NCI-H69 (cell line): ENCODE measurements at regions not wholly inside any gene's neighbourhood (a gene's known extent, or its start where the extent isn't known, plus 50 kb on each side); places are given as distances from the start of the nearest gene placed in this dataset.
"Not testable (repeated sequence)": the region's sequence is repeated elsewhere in the genome, so short reads cannot be mapped to it uniquely, and the experiment has no call there.

Experiments used
- DNase-seq: peaks from one replicate; lab custom pipeline; 2025; lab: John Stamatoyannopoulos, UW

DNA sequence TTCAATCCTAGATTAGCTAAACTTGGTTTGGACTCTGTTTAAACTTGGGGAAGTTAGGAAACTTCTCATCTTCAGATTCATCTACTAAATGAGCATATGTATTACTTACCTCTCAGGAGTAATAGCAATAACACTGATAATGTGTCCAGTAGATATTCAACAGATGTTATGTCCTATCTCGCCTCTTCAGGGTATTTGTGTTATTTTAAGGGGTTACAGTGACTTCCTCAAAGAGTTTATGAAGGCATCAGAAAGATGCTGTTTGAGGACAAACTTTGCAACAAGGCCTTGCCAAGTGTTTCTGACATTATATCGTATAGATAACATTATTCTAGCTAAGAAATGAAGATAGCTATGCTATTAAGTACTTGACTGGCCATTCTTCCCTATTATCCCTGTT is 522.3 kb downstream of the IGSF11 start:
- DNase-seq: no peak

DNA sequence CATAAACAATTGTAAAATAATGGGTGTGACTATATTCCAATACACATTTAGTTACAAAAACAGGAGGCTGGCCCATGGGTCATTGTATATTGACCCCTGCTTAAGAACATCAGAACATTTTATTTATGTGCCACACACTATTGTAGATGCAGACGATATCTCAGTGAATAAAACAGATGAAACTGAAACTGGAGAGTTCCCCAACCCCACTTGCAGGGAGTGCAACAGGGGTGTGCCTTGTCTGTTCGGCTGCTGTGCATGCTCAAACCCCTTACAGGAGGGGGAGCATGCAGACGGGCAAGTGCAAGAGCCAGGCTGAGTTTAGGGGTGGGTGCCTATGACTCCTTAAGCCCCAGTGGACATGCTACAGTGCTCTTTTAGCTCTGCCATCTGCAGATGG is 509.6 kb downstream of the IGSF11 start:
- no peak for DNase-seq

- DNase-seq: no peak
Measured at GRCh38 chr3:118526758-118527513, 507.7 kb downstream of the IGSF11 start.

- no peak for DNase-seq
Measured at GRCh38 chr3:118527514-118528044, 507.1 kb downstream of the IGSF11 start.

- no peak for DNase-seq
Measured at GRCh38 chr3:118529554-118529953, 505.1 kb downstream of the IGSF11 start.

GRCh38 chr3:118530350-118530922 is 504.2 kb downstream of the IGSF11 start:
- DNase-seq: no peak

- DNase-seq: not testable (repeated sequence)
Measured at GRCh38 chr3:118530927-118531356, 503.7 kb downstream of the IGSF11 start.

DNA sequence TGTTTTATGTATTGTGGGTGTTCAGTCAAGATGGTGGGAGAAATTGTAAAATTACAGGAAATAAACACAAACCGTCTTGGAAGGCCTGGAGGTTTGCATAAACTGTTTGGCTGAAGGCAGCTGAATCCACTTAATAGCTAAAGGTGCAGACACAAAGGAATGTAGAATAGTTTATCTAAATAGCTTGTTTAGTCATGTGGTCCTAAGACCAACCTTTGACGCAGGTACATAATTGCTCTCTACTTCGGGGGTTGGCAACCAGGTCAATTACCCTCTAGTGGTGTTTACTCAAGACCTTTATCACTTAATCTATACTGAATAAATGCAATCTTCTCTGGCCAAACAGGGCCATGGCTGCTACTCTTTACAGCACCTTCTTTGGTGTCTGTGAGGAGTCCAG is 502.8 kb downstream of the IGSF11 start:
- DNase-seq: no peak

GRCh38 chr3:118533676-118534075 is 501.0 kb downstream of the IGSF11 start:
- no peak for DNase-seq

DNA sequence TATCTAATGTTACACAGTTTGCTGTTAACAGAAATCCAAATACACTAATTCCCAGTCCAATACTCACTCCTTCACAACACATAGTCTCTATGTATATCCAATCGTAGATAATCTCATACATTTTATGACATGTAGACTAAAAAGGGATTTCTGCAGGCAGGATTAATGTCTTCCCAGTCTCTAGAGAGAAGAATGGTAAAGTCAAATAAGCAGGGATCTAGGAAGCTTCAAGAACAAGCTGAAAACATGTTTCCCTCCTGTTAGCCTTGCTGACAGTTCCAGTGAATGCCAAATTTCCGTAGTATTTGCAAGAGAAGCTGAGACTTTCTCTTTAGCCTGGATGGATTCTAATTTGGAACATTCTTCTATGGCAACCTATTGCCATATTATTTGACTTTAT is 500.1 kb downstream of the IGSF11 start:
- no peak for DNase-seq

DNA sequence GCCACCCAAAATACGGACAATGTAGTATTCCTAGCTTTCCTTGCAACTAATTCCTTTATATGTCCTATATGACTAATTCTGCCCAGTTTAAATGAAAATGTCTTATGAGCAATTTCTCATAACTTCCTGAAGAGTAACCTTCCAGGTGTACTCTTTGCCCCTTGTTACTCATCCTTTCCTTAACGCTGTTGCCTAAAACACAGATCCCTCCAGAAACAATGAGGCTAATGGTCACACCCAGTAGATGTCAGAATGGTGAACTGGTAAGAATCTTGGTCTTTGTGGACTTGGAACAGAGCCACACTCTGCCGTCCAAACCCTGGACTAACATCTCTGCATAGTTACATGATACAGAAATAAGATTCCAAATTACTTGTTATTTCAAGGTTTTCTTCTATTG is 497.9 kb downstream of the IGSF11 start:
- no peak for DNase-seq

- DNase-seq: no peak
Measured at GRCh38 chr3:118537454-118537853, 497.2 kb downstream of the IGSF11 start.

GRCh38 chr3:118538187-118538586 is 496.5 kb downstream of the IGSF11 start:
- no peak for DNase-seq

- DNase-seq: not testable (repeated sequence)
Measured at GRCh38 chr3:118539820-118540447, 494.7 kb downstream of the IGSF11 start.

DNA sequence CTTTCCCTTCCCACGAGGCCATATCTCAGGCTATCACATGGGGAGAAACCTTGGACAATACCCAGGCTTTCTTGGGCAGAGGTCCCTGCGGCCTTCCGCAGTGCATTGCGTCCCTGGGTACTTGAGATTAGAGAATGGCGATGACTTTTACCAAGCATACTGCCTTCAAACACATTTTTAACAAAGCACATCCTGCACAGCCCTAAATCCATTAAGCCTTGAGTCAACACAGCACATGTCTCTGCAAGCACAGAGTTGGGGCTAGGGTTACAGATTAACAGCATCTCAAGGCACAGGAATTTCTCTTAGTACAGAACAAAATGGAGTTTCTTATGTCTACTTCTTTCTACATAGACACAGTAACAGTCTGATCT is 494.2 kb downstream of the IGSF11 start:
- DNase-seq: not testable (repeated sequence)

- no peak for DNase-seq
Measured at GRCh38 chr3:118540826-118541225, 493.8 kb downstream of the IGSF11 start.

- DNase-seq: no peak
Measured at GRCh38 chr3:118541796-118542195, 492.9 kb downstream of the IGSF11 start.

- DNase-seq: no peak
Measured at GRCh38 chr3:118543832-118544231, 490.8 kb downstream of the IGSF11 start.

DNA sequence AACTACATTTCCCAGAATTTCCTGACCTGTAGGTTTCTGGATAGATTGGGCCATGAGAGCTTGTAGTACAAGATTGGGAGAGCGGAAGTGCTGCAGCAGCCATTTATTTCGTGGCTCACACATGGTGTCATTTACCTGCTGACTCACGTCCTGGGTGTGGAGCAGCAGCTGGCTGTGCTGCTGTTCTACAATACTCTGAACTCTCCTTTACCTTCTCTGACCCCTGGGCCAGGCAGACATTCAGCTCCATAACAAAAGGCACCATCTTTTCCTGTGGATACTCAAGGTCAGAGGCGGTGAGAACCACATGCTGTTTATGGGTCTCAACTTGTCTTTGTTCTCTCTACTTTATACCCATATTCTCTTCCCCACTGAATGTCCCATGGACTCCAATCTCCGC is 490.2 kb downstream of the IGSF11 start:
- no peak for DNase-seq

GRCh38 chr3:118548434-118548833 is 486.2 kb downstream of the IGSF11 start:
- no peak for DNase-seq

GRCh38 chr3:118550122-118550521 is 484.5 kb downstream of the IGSF11 start:
- DNase-seq: no peak

DNA sequence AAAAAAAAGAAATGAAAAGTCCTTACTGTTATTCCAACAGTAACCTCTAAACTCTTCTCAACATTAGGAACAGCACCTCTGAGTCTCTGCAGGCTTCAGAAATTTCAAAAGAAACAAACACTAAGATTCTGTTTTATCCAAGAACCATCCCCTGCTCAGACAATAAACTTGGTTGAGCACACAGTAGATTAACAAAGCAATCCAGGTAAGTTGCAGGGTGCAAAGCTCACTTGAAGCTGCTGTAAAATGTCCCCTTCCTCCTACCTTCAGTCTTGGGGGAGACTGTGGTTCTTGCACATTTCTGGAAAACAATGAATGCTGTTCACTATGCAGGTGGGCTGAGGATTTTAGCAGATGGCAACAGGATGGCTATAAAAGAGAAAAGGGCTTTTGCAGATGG is 484.1 kb downstream of the IGSF11 start:
- no peak for DNase-seq

- DNase-seq: no peak
Measured at GRCh38 chr3:118554148-118554838, 480.4 kb downstream of the IGSF11 start.
